ENCODE measurements at regions not wholly inside any gene's neighbourhood (a gene's known extent, or its start where the extent isn't known, plus 50 kb on each side); places are given as distances from the start of the nearest gene placed in this dataset.

- TF ChIP-seq TAF1 (IDR thresholded peaks at IDR 0.05; ENCODE audit: low read depth, low read length), result no peak
- TF ChIP-seq CTCF (IDR thresholded peaks at IDR 0.05; ENCODE audit: control extremely low read depth in 1 of 3, insufficient read depth in 1 of 3, low read depth in 1 of 3, low read length in 3 of 3), result no peak
Observed at GRCh38 chr3:102737353-102737752, 302.5 kb downstream of the ZPLD1 start (continued).
